ENCODE measurements at regions not wholly inside any gene's neighbourhood (a gene's known extent, or its start where the extent isn't known, plus 50 kb on each side); places are given as distances from the start of the nearest gene placed in this dataset.

DNA sequence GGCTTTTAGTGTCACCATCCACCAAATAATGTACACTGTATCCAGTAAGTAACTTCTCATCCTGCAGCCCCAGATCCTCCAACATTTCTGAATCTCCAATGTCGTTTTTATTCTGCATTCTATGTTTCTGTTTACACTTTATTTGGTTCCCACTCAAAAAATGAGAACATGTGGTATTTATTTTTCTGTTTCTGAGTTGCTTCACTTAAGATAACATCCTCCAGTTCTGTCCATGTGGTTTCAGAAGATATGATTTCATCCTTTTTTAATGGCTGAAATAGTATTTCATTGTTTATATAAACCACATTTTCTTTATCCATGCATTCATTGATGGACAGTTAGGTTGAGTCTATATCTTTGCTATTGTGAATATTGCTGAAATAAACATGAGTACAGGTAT is 677.3 kb upstream of the FTMT start:
- no peaks in the 10 kb centered on the region for H3K9me2 ChIP-seq (ENCODE audit: insufficient read depth)
- no peak for ATAC-seq
- H3K9me3 ChIP-seq (ENCODE audit: control insufficient read depth in 1 of 2, insufficient read depth in 1 of 2, low read depth in 1 of 2, low read length in 2 of 2) = no peaks in the 10 kb centered on the region
- BruUV-seq (replicated peaks) = no TSS peak
- H2AFZ ChIP-seq (ENCODE audit: low read depth, low read length, poor library complexity, severe bottlenecking) = no peak overlapping the region
- no peak overlapping the region for H3K4me3 ChIP-seq (replicated peaks in 1 of 2; ENCODE audit: low read depth in 1 of 2, low read length in 2 of 2)
- H4K20me1 ChIP-seq (ENCODE audit: insufficient read depth) = no peaks in the 10 kb centered on the region
- ChIA-PET RAD21 (ENCODE audit: low non-redundant PET in 1 of 2, low total read pairs in 2 of 2, uncharacterized antibody in 2 of 2, unreplicated experiment in 2 of 2) (no interaction called here), CTCF (no interaction called here), POLR2A (no interaction called here)
- no peak overlapping the region for H3K9ac ChIP-seq (ENCODE audit: low read length)
- DNase-seq (ENCODE audit: low read depth, low spot score) = no peak
- H3K36me3 ChIP-seq (ENCODE audit: control insufficient read depth in 1 of 2, insufficient read depth in 2 of 2, low read length in 2 of 2) = no peaks in the 10 kb centered on the region
- intact Hi-C loops (cut with micrococcal nuclease) = no loop called here
- no peaks in the 10 kb centered on the region for H3K4me1 ChIP-seq (ENCODE audit: control insufficient read depth in 1 of 2, insufficient read depth in 2 of 2, low read length in 2 of 2)
- no peak overlapping the region for H3K4me2 ChIP-seq (ENCODE audit: low read length)
- H3K27ac ChIP-seq (ENCODE audit: low read depth, low read length) = no peak overlapping the region
- no peaks in the 10 kb centered on the region for H3K27me3 ChIP-seq (ENCODE audit: insufficient read depth, low read length)
- H3K79me2 ChIP-seq (ENCODE audit: insufficient read depth, low read length) = no peaks in the 10 kb centered on the region
- no peak for TF ChIP-seq SIN3A (IDR thresholded peaks at IDR 0.05; ENCODE audit: low read depth)
- TF ChIP-seq YY1 (IDR thresholded peaks at IDR 0.05; ENCODE audit: extremely low read depth, insufficient replicate concordance, low read depth, low read length) = no peak
- no peak for TF ChIP-seq POLR2AphosphoS5 (IDR thresholded peaks at IDR 0.05; ENCODE audit: low read depth, low read length)
- no peak for TF ChIP-seq ZNF274 (IDR thresholded peaks at IDR 0.05; ENCODE audit: low read depth, low read length)
- no peak for TF ChIP-seq REST (IDR thresholded peaks at IDR 0.05; ENCODE audit: low read depth)
- TF ChIP-seq JUND (IDR thresholded peaks at IDR 0.05) = no peak
- no peak for TF ChIP-seq CBX3 (IDR thresholded peaks at IDR 0.05; ENCODE audit: low read depth)
- no peak for TF ChIP-seq ZFX (IDR thresholded peaks at IDR 0.05)
- TF ChIP-seq, protein P1, sequence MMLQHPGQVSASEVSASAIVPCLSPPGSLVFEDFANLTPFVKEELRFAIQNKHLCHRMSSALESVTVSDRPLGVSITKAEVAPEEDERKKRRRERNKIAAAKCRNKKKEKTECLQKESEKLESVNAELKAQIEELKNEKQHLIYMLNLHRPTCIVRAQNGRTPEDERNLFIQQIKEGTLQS (IDR thresholded peaks at IDR 0.05) = no peak
- no peak for TF ChIP-seq EGR1 (IDR thresholded peaks at IDR 0.05; ENCODE audit: low read depth)
- no peak for TF ChIP-seq CEBPB (IDR thresholded peaks at IDR 0.05; ENCODE audit: low read depth)
- TF ChIP-seq SP1 (IDR thresholded peaks at IDR 0.05; ENCODE audit: low read depth) = no peak
- TF ChIP-seq, protein P2, sequence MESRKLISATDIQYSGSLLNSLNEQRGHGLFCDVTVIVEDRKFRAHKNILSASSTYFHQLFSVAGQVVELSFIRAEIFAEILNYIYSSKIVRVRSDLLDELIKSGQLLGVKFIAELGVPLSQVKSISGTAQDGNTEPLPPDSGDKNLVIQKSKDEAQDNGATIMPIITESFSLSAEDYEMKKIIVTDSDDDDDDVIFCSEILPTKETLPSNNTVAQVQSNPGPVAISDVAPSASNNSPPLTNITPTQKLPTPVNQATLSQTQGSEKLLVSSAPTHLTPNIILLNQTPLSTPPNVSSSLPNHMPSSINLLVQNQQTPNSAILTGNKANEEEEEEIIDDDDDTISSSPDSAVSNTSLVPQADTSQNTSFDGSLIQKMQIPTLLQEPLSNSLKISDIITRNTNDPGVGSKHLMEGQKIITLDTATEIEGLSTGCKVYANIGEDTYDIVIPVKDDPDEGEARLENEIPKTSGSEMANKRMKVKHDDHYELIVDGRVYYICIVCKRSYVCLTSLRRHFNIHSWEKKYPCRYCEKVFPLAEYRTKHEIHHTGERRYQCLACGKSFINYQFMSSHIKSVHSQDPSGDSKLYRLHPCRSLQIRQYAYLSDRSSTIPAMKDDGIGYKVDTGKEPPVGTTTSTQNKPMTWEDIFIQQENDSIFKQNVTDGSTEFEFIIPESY (IDR thresholded peaks at IDR 0.05; ENCODE audit: extremely low read depth, insufficient replicate concordance, low read length) = no peak
- no peak for TF ChIP-seq RAD21 (IDR thresholded peaks at IDR 0.05; ENCODE audit: low read depth)

Data from HCT116 (cell line).